Pons (tissue), 1 donor: ENCODE measurements at regions not wholly inside any gene's neighbourhood (a gene's known extent, or its start where the extent isn't known, plus 50 kb on each side); places are given as distances from the start of the nearest gene placed in this dataset.
"Not testable (repeated sequence)": the region's sequence is repeated elsewhere in the genome, so short reads cannot be mapped to it uniquely, and the experiment has no call there.

Experiments
- DNase-seq: peaks from one replicate; pipeline ENCODE4 v3.0.0-alpha.2; 2016; ENCODE audit warnings: low spot score

GRCh38 chr10:55237462-55237861 is 436.4 kb upstream of the PCDH15 start:
- no peak for DNase-seq

GRCh38 chr10:55233505-55233904 is 432.5 kb upstream of the PCDH15 start:
- no peak for DNase-seq

GRCh38 chr10:55233090-55233489 is 432.1 kb upstream of the PCDH15 start:
- DNase-seq, result no peak

- no peak for DNase-seq
Observed at GRCh38 chr10:55232553-55232952, 431.5 kb upstream of the PCDH15 start.

GRCh38 chr10:55227967-55228366 is 426.9 kb upstream of the PCDH15 start:
- no peak for DNase-seq

GRCh38 chr10:55224007-55224781 is 423.2 kb upstream of the PCDH15 start:
- DNase-seq, result no peak

GRCh38 chr10:55223352-55223751 is 422.3 kb upstream of the PCDH15 start:
- no peak for DNase-seq

GRCh38 chr10:55220975-55221374 is 419.9 kb upstream of the PCDH15 start:
- DNase-seq, result no peak

GRCh38 chr10:55215699-55216098 is 414.7 kb upstream of the PCDH15 start:
- no peak for DNase-seq

GRCh38 chr10:55214608-55215007 is 413.6 kb upstream of the PCDH15 start:
- DNase-seq, result no peak

GRCh38 chr10:55212051-55212450 is 411.0 kb upstream of the PCDH15 start:
- no peak for DNase-seq

GRCh38 chr10:55203874-55204273 is 402.8 kb upstream of the PCDH15 start:
- no peak for DNase-seq

- DNase-seq, result no peak
Observed at GRCh38 chr10:55203319-55203718, 402.3 kb upstream of the PCDH15 start.

- no peak for DNase-seq
Observed at GRCh38 chr10:55200020-55200419, 399.0 kb upstream of the PCDH15 start.

GRCh38 chr10:55191236-55191860 is 390.3 kb upstream of the PCDH15 start:
- no peak for DNase-seq

GRCh38 chr10:55183993-55184392 is 383.0 kb upstream of the PCDH15 start:
- no peak for DNase-seq

GRCh38 chr10:55180357-55180756 is 379.3 kb upstream of the PCDH15 start:
- no peak for DNase-seq

GRCh38 chr10:55174419-55174818 is 373.4 kb upstream of the PCDH15 start:
- no peak for DNase-seq

GRCh38 chr10:55169493-55169892 is 368.5 kb upstream of the PCDH15 start:
- no peak for DNase-seq

GRCh38 chr10:55168343-55168742 is 367.3 kb upstream of the PCDH15 start:
- DNase-seq, result no peak

GRCh38 chr10:55163388-55163979 is 362.5 kb upstream of the PCDH15 start:
- DNase-seq, result no peak

- not testable (repeated sequence) for DNase-seq
Observed at GRCh38 chr10:55162321-55162720, 361.3 kb upstream of the PCDH15 start.

- no peak for DNase-seq
Observed at GRCh38 chr10:55160655-55161283, 359.7 kb upstream of the PCDH15 start.
